Esophagus squamous epithelium (tissue), 4 donors: ENCODE measurements at regions not wholly inside any gene's neighbourhood (a gene's known extent, or its start where the extent isn't known, plus 50 kb on each side); places are given as distances from the start of the nearest gene placed in this dataset.

Experiments used
- CTCF ChIP-seq, 6 experiments: fragments of 450-650 bp in 4 of 6; fragments of 200-600 bp in 2 of 6; sonication (generic) in 2 of 6; IDR thresholded peaks; one replicate each; pipeline ENCODE4 v1.5.1; 2016 to 2019; ENCODE audit warnings: antibody characterized with exemption in 6 of 6, mild to moderate bottlenecking in 4 of 6, moderate library complexity in 4 of 6
- POLR2A ChIP-seq, 4 donors: fragments of 450-650 bp; IDR thresholded peaks; one replicate each; pipeline ENCODE4 v1.6.1; 2017; ENCODE audit warnings: antibody characterized with exemption in 4 of 4, mild to moderate bottlenecking in 4 of 4, moderate library complexity in 3 of 4

GRCh38 chr9:88041447-88041846 is 67.1 kb upstream of the CDK20 start:
- TF ChIP-seq CTCF (IDR thresholded peaks at IDR 0.05): peak in 2 of 6 experiments; percentile 5 to 14
- TF ChIP-seq POLR2A (IDR thresholded peaks at IDR 0.05): no peak
